ENCODE measurements at regions not wholly inside any gene's neighbourhood (a gene's known extent, or its start where the extent isn't known, plus 50 kb on each side); places are given as distances from the start of the nearest gene placed in this dataset.

GRCh38 chr15:35647303-35647702, 101.3 kb upstream of the DPH6 start:
- H3K4me1 ChIP-seq (ENCODE audit: control insufficient read depth in 1 of 2, insufficient read depth in 2 of 2, low read length in 2 of 2): no peaks in the 10 kb centered on the region
- no peak overlapping the region for H3K4me2 ChIP-seq (ENCODE audit: low read length)
- intact Hi-C loops (cut with micrococcal nuclease): no loop called here
- TF ChIP-seq, protein P1, sequence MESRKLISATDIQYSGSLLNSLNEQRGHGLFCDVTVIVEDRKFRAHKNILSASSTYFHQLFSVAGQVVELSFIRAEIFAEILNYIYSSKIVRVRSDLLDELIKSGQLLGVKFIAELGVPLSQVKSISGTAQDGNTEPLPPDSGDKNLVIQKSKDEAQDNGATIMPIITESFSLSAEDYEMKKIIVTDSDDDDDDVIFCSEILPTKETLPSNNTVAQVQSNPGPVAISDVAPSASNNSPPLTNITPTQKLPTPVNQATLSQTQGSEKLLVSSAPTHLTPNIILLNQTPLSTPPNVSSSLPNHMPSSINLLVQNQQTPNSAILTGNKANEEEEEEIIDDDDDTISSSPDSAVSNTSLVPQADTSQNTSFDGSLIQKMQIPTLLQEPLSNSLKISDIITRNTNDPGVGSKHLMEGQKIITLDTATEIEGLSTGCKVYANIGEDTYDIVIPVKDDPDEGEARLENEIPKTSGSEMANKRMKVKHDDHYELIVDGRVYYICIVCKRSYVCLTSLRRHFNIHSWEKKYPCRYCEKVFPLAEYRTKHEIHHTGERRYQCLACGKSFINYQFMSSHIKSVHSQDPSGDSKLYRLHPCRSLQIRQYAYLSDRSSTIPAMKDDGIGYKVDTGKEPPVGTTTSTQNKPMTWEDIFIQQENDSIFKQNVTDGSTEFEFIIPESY (IDR thresholded peaks at IDR 0.05; ENCODE audit: extremely low read depth, insufficient replicate concordance, low read length): no peak
- no peak for TF ChIP-seq TCF7L2 (IDR thresholded peaks at IDR 0.05; ENCODE audit: borderline replicate concordance, extremely low read depth, insufficient read depth, insufficient read length)
- TF ChIP-seq EGR1 (IDR thresholded peaks at IDR 0.05; ENCODE audit: low read depth): no peak
- no peak for TF ChIP-seq ATF3 (IDR thresholded peaks at IDR 0.05)
- no peak for TF ChIP-seq POLR2AphosphoS5 (IDR thresholded peaks at IDR 0.05; ENCODE audit: low read depth, low read length)
- TF ChIP-seq MAX (IDR thresholded peaks at IDR 0.05): no peak
- no peak for TF ChIP-seq SP1 (IDR thresholded peaks at IDR 0.05; ENCODE audit: low read depth)
- no peak for TF ChIP-seq CBX3 (IDR thresholded peaks at IDR 0.05; ENCODE audit: low read depth)
- TF ChIP-seq ZNF274 (IDR thresholded peaks at IDR 0.05; ENCODE audit: low read depth, low read length): no peak
- H2AFZ ChIP-seq (ENCODE audit: low read depth, low read length, poor library complexity, severe bottlenecking): no peak overlapping the region
- H4K20me1 ChIP-seq (ENCODE audit: insufficient read depth): no peaks in the 10 kb centered on the region
- ChIA-PET POLR2A (no interaction called here), RAD21 (ENCODE audit: low non-redundant PET in 1 of 2, low total read pairs in 2 of 2, uncharacterized antibody in 2 of 2, unreplicated experiment in 2 of 2) (no interaction called here), CTCF (no interaction called here)
- H3K9me2 ChIP-seq (ENCODE audit: insufficient read depth): no peaks in the 10 kb centered on the region
- DNase-seq (ENCODE audit: low read depth, low spot score) (no peak), ATAC-seq (no peak)
- H3K27ac ChIP-seq (ENCODE audit: low read depth, low read length): no peak overlapping the region
- no peak overlapping the region for H3K9ac ChIP-seq (ENCODE audit: low read length)
- no peaks in the 10 kb centered on the region for H3K9me3 ChIP-seq (ENCODE audit: control insufficient read depth in 1 of 2, insufficient read depth in 1 of 2, low read depth in 1 of 2, low read length in 2 of 2)
- no peaks in the 10 kb centered on the region for H3K79me2 ChIP-seq (ENCODE audit: insufficient read depth, low read length)
- no peaks in the 10 kb centered on the region for H3K27me3 ChIP-seq (ENCODE audit: insufficient read depth, low read length)
- BruUV-seq (replicated peaks): no TSS peak
- no peaks in the 10 kb centered on the region for H3K36me3 ChIP-seq (ENCODE audit: control insufficient read depth in 1 of 2, insufficient read depth in 2 of 2, low read length in 2 of 2)
- H3K4me3 ChIP-seq (replicated peaks in 1 of 2; ENCODE audit: low read depth in 1 of 2, low read length in 2 of 2): no peak overlapping the region

Data from HCT116 (cell line).